ENCODE measurements at regions not wholly inside any gene's neighbourhood (a gene's known extent, or its start where the extent isn't known, plus 50 kb on each side); places are given as distances from the start of the nearest gene placed in this dataset.

- POLR2A ChIA-PET (ENCODE audit: low non-redundant PET), result no interaction called here
These were observed 243.8 kb upstream of the ADGRL2 start for GRCh38 chr1:81556968-81557367.

GRCh38 chr1:81554534-81554933 is 246.2 kb upstream of the ADGRL2 start:
- no peaks in the 10 kb centered on the region for H3K27me3 ChIP-seq (replicated peaks; ENCODE audit: insufficient read depth, low read depth, low read length, poor library complexity)
- TF ChIP-seq, protein P1, sequence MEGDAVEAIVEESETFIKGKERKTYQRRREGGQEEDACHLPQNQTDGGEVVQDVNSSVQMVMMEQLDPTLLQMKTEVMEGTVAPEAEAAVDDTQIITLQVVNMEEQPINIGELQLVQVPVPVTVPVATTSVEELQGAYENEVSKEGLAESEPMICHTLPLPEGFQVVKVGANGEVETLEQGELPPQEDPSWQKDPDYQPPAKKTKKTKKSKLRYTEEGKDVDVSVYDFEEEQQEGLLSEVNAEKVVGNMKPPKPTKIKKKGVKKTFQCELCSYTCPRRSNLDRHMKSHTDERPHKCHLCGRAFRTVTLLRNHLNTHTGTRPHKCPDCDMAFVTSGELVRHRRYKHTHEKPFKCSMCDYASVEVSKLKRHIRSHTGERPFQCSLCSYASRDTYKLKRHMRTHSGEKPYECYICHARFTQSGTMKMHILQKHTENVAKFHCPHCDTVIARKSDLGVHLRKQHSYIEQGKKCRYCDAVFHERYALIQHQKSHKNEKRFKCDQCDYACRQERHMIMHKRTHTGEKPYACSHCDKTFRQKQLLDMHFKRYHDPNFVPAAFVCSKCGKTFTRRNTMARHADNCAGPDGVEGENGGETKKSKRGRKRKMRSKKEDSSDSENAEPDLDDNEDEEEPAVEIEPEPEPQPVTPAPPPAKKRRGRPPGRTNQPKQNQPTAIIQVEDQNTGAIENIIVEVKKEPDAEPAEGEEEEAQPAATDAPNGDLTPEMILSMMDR (conservative IDR thresholded peaks at IDR 0.05; ENCODE audit: low read depth, low read length), result no peak
- TF ChIP-seq EZH2 (IDR thresholded peaks at IDR 0.05; ENCODE audit: borderline replicate concordance, low read depth, low read length, poor library complexity, severe bottlenecking), result no peak
- no peaks in the 10 kb centered on the region for H3K36me3 ChIP-seq (ENCODE audit: insufficient read depth, low read length, poor library complexity, severe bottlenecking)
- H3K4me1 ChIP-seq (ENCODE audit: insufficient read depth, low read length, poor library complexity, severe bottlenecking), result no peaks in the 10 kb centered on the region
- intact Hi-C loops (cut with micrococcal nuclease; ENCODE audit: unreplicated experiment), result no loop called here
- no peak overlapping the region for H3K4me3 ChIP-seq (ENCODE audit: low read depth, low read length, poor library complexity, severe bottlenecking)
- ChIA-PET POLR2A (ENCODE audit: low non-redundant PET) (no interaction called here), CTCF (no interaction called here)
- H3K9me3 ChIP-seq (ENCODE audit: low read depth, low read length, poor library complexity, severe bottlenecking), result no peaks in the 10 kb centered on the region
- no peak overlapping the region for H3K27ac ChIP-seq (ENCODE audit: low read depth, low read length, poor library complexity, severe bottlenecking)
- DNase-seq (ENCODE audit: low spot score), result no peak
- BruUV-seq (replicated peaks), result no TSS peak

More at GRCh38 chr1:81556968-81557367, 243.8 kb upstream of the ADGRL2 start:
- no peak for DNase-seq (ENCODE audit: low spot score)
- intact Hi-C loops (cut with micrococcal nuclease; ENCODE audit: unreplicated experiment), result no loop called here
- Histone ChIP-seq H3K36me3 (ENCODE audit: insufficient read depth, low read length, poor library complexity, severe bottlenecking) (no peaks in the 10 kb centered on the region), H3K27ac (ENCODE audit: low read depth, low read length, poor library complexity, severe bottlenecking) (no peak overlapping the region), H3K9me3 (ENCODE audit: low read depth, low read length, poor library complexity, severe bottlenecking) (no peaks in the 10 kb centered on the region), H3K4me1 (ENCODE audit: insufficient read depth, low read length, poor library complexity, severe bottlenecking) (no peaks in the 10 kb centered on the region), H3K27me3 (replicated peaks; ENCODE audit: insufficient read depth, low read depth, low read length, poor library complexity) (no peaks in the 10 kb centered on the region), H3K4me3 (ENCODE audit: low read depth, low read length, poor library complexity, severe bottlenecking) (no peak overlapping the region)
- TF ChIP-seq, protein P1 (conservative IDR thresholded peaks at IDR 0.05; ENCODE audit: low read depth, low read length), result no peak
- no peak for TF ChIP-seq EZH2 (IDR thresholded peaks at IDR 0.05; ENCODE audit: borderline replicate concordance, low read depth, low read length, poor library complexity, severe bottlenecking)
- CTCF ChIA-PET, result no interaction called here
- no TSS peak for BruUV-seq (replicated peaks)

DNA sequence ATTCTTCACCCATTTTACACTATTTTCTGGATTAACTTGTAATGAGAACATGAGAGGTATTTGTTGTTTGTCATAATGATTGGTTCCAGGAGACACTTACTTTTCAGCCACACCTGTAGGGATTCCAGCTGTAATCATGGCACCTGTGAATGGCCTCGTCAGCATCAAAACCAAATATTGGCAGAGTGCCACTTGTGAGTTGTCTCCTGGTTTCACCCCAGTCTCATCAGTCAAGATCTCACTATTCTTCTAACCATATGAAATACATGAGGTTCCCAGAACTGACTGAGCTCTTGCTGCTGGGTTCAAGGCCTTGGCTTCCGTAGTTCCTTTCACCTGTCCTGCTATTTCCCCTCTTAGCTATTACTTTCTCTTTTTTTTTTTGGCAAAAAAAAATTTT is 246.6 kb upstream of the ADGRL2 start:
- intact Hi-C loops (cut with micrococcal nuclease; ENCODE audit: unreplicated experiment), result no loop called here
- no peak overlapping the region for H3K4me3 ChIP-seq (ENCODE audit: low read depth, low read length, poor library complexity, severe bottlenecking)
- no TSS peak for BruUV-seq (replicated peaks)
- ChIA-PET POLR2A (ENCODE audit: low non-redundant PET) (no interaction called here), CTCF (no interaction called here)
- H3K9me3 ChIP-seq (ENCODE audit: low read depth, low read length, poor library complexity, severe bottlenecking), result no peaks in the 10 kb centered on the region
- TF ChIP-seq, protein P1 (conservative IDR thresholded peaks at IDR 0.05; ENCODE audit: low read depth, low read length), result no peak
- no peak for TF ChIP-seq EZH2 (IDR thresholded peaks at IDR 0.05; ENCODE audit: borderline replicate concordance, low read depth, low read length, poor library complexity, severe bottlenecking)
- H3K27ac ChIP-seq (ENCODE audit: low read depth, low read length, poor library complexity, severe bottlenecking), result no peak overlapping the region
- H3K27me3 ChIP-seq (replicated peaks; ENCODE audit: insufficient read depth, low read depth, low read length, poor library complexity), result no peaks in the 10 kb centered on the region
- H3K4me1 ChIP-seq (ENCODE audit: insufficient read depth, low read length, poor library complexity, severe bottlenecking), result no peaks in the 10 kb centered on the region
- no peak for DNase-seq (ENCODE audit: low spot score)
- H3K36me3 ChIP-seq (ENCODE audit: insufficient read depth, low read length, poor library complexity, severe bottlenecking), result no peaks in the 10 kb centered on the region

Data from A673 (cell line).